ENCODE measurements at regions not wholly inside any gene's neighbourhood (a gene's known extent, or its start where the extent isn't known, plus 50 kb on each side); places are given as distances from the start of the nearest gene placed in this dataset.
"Not testable (repeated sequence)": the region's sequence is repeated elsewhere in the genome, so short reads cannot be mapped to it uniquely, and the experiment has no call there.

GRCh38 chr9:73073337-73074175 lies 78.1 kb upstream of the ANXA1 start:
- H3K36me3 Mint-ChIP-seq: no peaks in the 10 kb centered on the region
- H3K27me3 Mint-ChIP-seq: no peaks in the 10 kb centered on the region
- H3K27ac Mint-ChIP-seq: no peak overlapping the region
- no peak overlapping the region for H3K4me3 Mint-ChIP-seq
- peaks cover 0 to 5% (median 0%) of the 10 kb centered on the region in 3 donors for H3K9me3 Mint-ChIP-seq
- H3K4me1 Mint-ChIP-seq: no peaks in the 10 kb centered on the region

- H3K27me3 Mint-ChIP-seq: peaks cover 4% of the 10 kb centered on the region
- no peaks in the 10 kb centered on the region for H3K4me1 Mint-ChIP-seq
- H3K36me3 Mint-ChIP-seq: peaks cover 3% of the 10 kb centered on the region
- no peak overlapping the region for H3K27ac Mint-ChIP-seq
- peaks cover 0 to 5% (median 0%) of the 10 kb centered on the region in 3 donors for H3K9me3 Mint-ChIP-seq
- no peak overlapping the region for H3K4me3 Mint-ChIP-seq
Observed at GRCh38 chr9:73067074-73067473, 84.6 kb upstream of the ANXA1 start.

- Mint-ChIP-seq H3K9me3 (peaks cover 0 to 2% (median 0%) of the 10 kb centered on the region in 3 donors), H3K4me3 (no peak overlapping the region), H3K27ac (no peak overlapping the region), H3K36me3 (peaks cover 3% of the 10 kb centered on the region), H3K27me3 (peaks cover 5% of the 10 kb centered on the region), H3K4me1 (peaks cover 0 to under 1% (median 0%) of the 10 kb centered on the region in 3 donors)
Observed at GRCh38 chr9:73065439-73065838, 86.2 kb upstream of the ANXA1 start.

- Mint-ChIP-seq H3K9me3 (peaks cover 0 to under 1% (median 0%) of the 10 kb centered on the region in 3 donors), H3K36me3 (peaks cover 3% of the 10 kb centered on the region), H3K27ac (no peak overlapping the region), H3K4me1 (peaks cover 0 to 2% (median 0%) of the 10 kb centered on the region in 3 donors), H3K4me3 (no peak overlapping the region), H3K27me3 (peaks cover 7% of the 10 kb centered on the region)
Observed at GRCh38 chr9:73064315-73064714, 87.3 kb upstream of the ANXA1 start.

GRCh38 chr9:73061146-73061545 lies 90.5 kb upstream of the ANXA1 start:
- peaks cover 0 to 2% (median 0%) of the 10 kb centered on the region in 3 donors for H3K4me1 Mint-ChIP-seq
- H3K9me3 Mint-ChIP-seq: no peaks in the 10 kb centered on the region
- H3K4me3 Mint-ChIP-seq: no peak overlapping the region
- H3K27me3 Mint-ChIP-seq: peaks cover 5% of the 10 kb centered on the region
- no peak overlapping the region for H3K27ac Mint-ChIP-seq
- H3K36me3 Mint-ChIP-seq: peaks cover under 1% of the 10 kb centered on the region

GRCh38 chr9:73059247-73059646 lies 92.4 kb upstream of the ANXA1 start:
- H3K9me3 Mint-ChIP-seq: no peaks in the 10 kb centered on the region
- H3K27me3 Mint-ChIP-seq: peaks cover 5% of the 10 kb centered on the region
- no peak overlapping the region for H3K27ac Mint-ChIP-seq
- peaks cover 0 to 2% (median 0%) of the 10 kb centered on the region in 3 donors for H3K4me1 Mint-ChIP-seq
- no peak overlapping the region for H3K4me3 Mint-ChIP-seq
- H3K36me3 Mint-ChIP-seq: no peaks in the 10 kb centered on the region

GRCh38 chr9:73056245-73056644 lies 95.4 kb upstream of the ANXA1 start:
- Mint-ChIP-seq H3K36me3 (no peaks in the 10 kb centered on the region), H3K27me3 (peaks cover 5% of the 10 kb centered on the region), H3K27ac (no peak overlapping the region), H3K4me1 (peaks cover 0 to 2% (median 0%) of the 10 kb centered on the region in 3 donors), H3K9me3 (no peaks in the 10 kb centered on the region), H3K4me3 (no peak overlapping the region)

GRCh38 chr9:73054091-73054490 lies 97.6 kb upstream of the ANXA1 start:
- H3K4me3 Mint-ChIP-seq: no peak overlapping the region
- H3K4me1 Mint-ChIP-seq: no peaks in the 10 kb centered on the region
- H3K36me3 Mint-ChIP-seq: no peaks in the 10 kb centered on the region
- H3K27ac Mint-ChIP-seq: no peak overlapping the region
- no peaks in the 10 kb centered on the region for H3K9me3 Mint-ChIP-seq
- peaks cover 4% of the 10 kb centered on the region for H3K27me3 Mint-ChIP-seq

- no peaks in the 10 kb centered on the region for H3K36me3 Mint-ChIP-seq
- peaks cover 4% of the 10 kb centered on the region for H3K27me3 Mint-ChIP-seq
- H3K4me1 Mint-ChIP-seq: no peaks in the 10 kb centered on the region
- H3K27ac Mint-ChIP-seq: no peak overlapping the region
- H3K4me3 Mint-ChIP-seq: no peak overlapping the region
- H3K9me3 Mint-ChIP-seq: no peaks in the 10 kb centered on the region
Observed at GRCh38 chr9:73053543-73053942, 98.1 kb upstream of the ANXA1 start.

- peaks cover 1% of the 10 kb centered on the region for H3K27me3 Mint-ChIP-seq
Observed at GRCh38 chr9:73050887-73051550, 98.2 kb upstream of the ALDH1A1 start.

GRCh38 chr9:73050065-73050816 lies 97.4 kb upstream of the ALDH1A1 start:
- Mint-ChIP-seq H3K4me3 (no peak overlapping the region), H3K27me3 (peaks cover 1% of the 10 kb centered on the region), H3K9me3 (no peaks in the 10 kb centered on the region), H3K36me3 (no peaks in the 10 kb centered on the region), H3K4me1 (no peaks in the 10 kb centered on the region), H3K27ac (no peak overlapping the region)

More at GRCh38 chr9:73050887-73051550, 98.2 kb upstream of the ALDH1A1 start:
- Mint-ChIP-seq H3K4me1 (no peaks in the 10 kb centered on the region), H3K36me3 (no peaks in the 10 kb centered on the region), H3K4me3 (no peak overlapping the region), H3K9me3 (no peaks in the 10 kb centered on the region), H3K27ac (no peak overlapping the region)

GRCh38 chr9:73049280-73049679 lies 96.4 kb upstream of the ALDH1A1 start:
- H3K4me1 Mint-ChIP-seq: no peaks in the 10 kb centered on the region
- peaks cover 1% of the 10 kb centered on the region for H3K27me3 Mint-ChIP-seq
- H3K36me3 Mint-ChIP-seq: no peaks in the 10 kb centered on the region
- no peak overlapping the region for H3K27ac Mint-ChIP-seq
- no peak overlapping the region for H3K4me3 Mint-ChIP-seq
- H3K9me3 Mint-ChIP-seq: no peaks in the 10 kb centered on the region

- no peaks in the 10 kb centered on the region for H3K9me3 Mint-ChIP-seq
- peaks cover 1% of the 10 kb centered on the region for H3K27me3 Mint-ChIP-seq
- H3K4me3 Mint-ChIP-seq: no peak overlapping the region
- no peaks in the 10 kb centered on the region for H3K4me1 Mint-ChIP-seq
- no peak overlapping the region for H3K27ac Mint-ChIP-seq
- no peaks in the 10 kb centered on the region for H3K36me3 Mint-ChIP-seq
Observed at GRCh38 chr9:73046769-73047168, 93.9 kb upstream of the ALDH1A1 start.

GRCh38 chr9:73044776-73045175 lies 91.9 kb upstream of the ALDH1A1 start:
- not testable (repeated sequence) for H3K4me1 Mint-ChIP-seq, H3K9me3 Mint-ChIP-seq, H3K36me3 Mint-ChIP-seq, H3K27me3 Mint-ChIP-seq, H3K27ac Mint-ChIP-seq, H3K4me3 Mint-ChIP-seq

GRCh38 chr9:73042155-73042554 lies 89.3 kb upstream of the ALDH1A1 start:
- Mint-ChIP-seq H3K4me3 (no peak overlapping the region), H3K9me3 (no peaks in the 10 kb centered on the region), H3K27ac (peak overlapping the region in 1 of 3 donors; percentile 61), H3K36me3 (no peaks in the 10 kb centered on the region), H3K4me1 (no peaks in the 10 kb centered on the region), H3K27me3 (peaks cover 2% of the 10 kb centered on the region)

Data from IgD-negative memory B cell (primary cell).